Colonic mucosa (tissue), 4 donors: ENCODE measurements at regions not wholly inside any gene's neighbourhood (a gene's known extent, or its start where the extent isn't known, plus 50 kb on each side); places are given as distances from the start of the nearest gene placed in this dataset.

Experiments
- DNase-seq: peaks from one replicate; pipeline ENCODE4 v3.0.0-alpha.2; 2020
- H3K27ac ChIP-seq: fragments of 200-600 bp; one replicate; pipeline ENCODE4 v1.8.0; 2021
- H3K27me3 ChIP-seq: fragments of 200-600 bp; one replicate; pipeline ENCODE4 v1.8.0; 2021
- H3K36me3 ChIP-seq: fragments of 200-600 bp; one replicate; pipeline ENCODE4 v1.8.0; 2021
- H3K4me1 ChIP-seq: fragments of 200-600 bp; one replicate; pipeline ENCODE4 v1.8.0; 2021; ENCODE audit warnings: mild to moderate bottlenecking
- H3K4me3 ChIP-seq: fragments of 200-600 bp; one replicate; pipeline ENCODE4 v1.8.0; 2021
- H3K9ac ChIP-seq, 2 donors: one replicate each; pipeline ENCODE4 v1.7.0; 2013; ENCODE audit warnings: control low read depth in 2 of 2, low read depth in 2 of 2, low read length in 2 of 2
- H3K9me3 ChIP-seq: fragments of 200-600 bp; one replicate; pipeline ENCODE4 v1.8.0; 2021
- intact Hi-C: fragments of 100-400 bp; cut with DNase I; formaldehyde crosslinking; loops from one replicate; pipeline ENCODE4 v1.14.1; 2022
- TF ChIP-seq, protein P1 (sequence below): fragments of 200-600 bp; IDR thresholded peaks from one replicate; pipeline ENCODE4 v1.8.0; 2022; ENCODE audit warnings: antibody characterized with exemption, mild to moderate bottlenecking
- donor health status: healthy.
- donor health status: DM: no; HTN: no; CAD: no.
- donor health status: DM: no; HTN: no; CAD: no.

DNA sequence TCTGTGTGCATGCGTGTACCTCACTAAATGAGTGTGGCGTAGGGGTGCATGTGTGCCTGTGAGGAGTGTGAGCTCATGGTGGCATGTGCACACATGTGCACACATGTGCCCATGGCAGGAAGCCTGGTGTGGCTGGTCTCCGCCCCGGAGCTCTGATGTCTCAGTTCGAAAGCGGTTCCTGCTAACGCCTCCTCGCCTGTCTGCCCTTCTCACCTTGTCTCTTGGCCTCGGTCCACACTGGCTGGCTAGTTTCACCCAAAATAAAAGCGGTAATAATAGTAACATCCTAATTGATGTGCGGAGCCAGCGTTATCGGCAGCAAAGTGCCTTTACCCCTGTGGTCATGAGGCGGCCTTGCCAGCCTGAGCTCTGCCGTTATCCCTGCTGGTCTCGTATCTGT, 1190.4 kb downstream of the BRD1 start:
- TF ChIP-seq, protein P1, sequence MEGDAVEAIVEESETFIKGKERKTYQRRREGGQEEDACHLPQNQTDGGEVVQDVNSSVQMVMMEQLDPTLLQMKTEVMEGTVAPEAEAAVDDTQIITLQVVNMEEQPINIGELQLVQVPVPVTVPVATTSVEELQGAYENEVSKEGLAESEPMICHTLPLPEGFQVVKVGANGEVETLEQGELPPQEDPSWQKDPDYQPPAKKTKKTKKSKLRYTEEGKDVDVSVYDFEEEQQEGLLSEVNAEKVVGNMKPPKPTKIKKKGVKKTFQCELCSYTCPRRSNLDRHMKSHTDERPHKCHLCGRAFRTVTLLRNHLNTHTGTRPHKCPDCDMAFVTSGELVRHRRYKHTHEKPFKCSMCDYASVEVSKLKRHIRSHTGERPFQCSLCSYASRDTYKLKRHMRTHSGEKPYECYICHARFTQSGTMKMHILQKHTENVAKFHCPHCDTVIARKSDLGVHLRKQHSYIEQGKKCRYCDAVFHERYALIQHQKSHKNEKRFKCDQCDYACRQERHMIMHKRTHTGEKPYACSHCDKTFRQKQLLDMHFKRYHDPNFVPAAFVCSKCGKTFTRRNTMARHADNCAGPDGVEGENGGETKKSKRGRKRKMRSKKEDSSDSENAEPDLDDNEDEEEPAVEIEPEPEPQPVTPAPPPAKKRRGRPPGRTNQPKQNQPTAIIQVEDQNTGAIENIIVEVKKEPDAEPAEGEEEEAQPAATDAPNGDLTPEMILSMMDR = no peak
- no peaks in the 10 kb centered on the region for H3K27me3 ChIP-seq
- H3K4me3 ChIP-seq = no peak overlapping the region
- no peak overlapping the region for H3K9ac ChIP-seq
- no peaks in the 10 kb centered on the region for H3K9me3 ChIP-seq
- intact Hi-C loops = no loop called here
- no peak overlapping the region for H3K27ac ChIP-seq
- no peaks in the 10 kb centered on the region for H3K36me3 ChIP-seq
- no peaks in the 10 kb centered on the region for H3K4me1 ChIP-seq
- DNase-seq = no peak

DNA sequence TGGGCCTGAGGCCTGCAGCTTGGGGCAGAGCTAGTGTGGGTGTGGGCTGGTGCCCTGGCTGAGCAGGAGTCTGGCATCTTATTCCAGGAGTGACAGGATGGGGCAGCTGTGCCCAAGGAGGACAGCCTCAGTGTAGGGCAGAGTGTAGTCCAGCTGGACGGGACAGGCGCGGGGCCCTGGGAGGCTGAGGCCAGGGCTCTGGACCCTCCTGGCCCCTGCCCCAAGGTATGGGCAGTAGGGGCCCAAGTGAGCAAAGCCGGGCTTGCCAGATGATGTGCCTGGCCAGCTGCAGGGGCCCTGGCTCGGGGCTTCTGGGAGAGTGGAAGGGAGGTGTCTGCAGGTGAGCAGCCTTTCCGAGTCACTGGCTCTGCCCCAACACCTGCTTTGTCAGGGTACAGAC, 1190.9 kb downstream of the BRD1 start:
- TF ChIP-seq, protein P1 = no peak
- no peak for DNase-seq
- Histone ChIP-seq H3K27me3 (no peaks in the 10 kb centered on the region), H3K27ac (no peak overlapping the region), H3K36me3 (no peaks in the 10 kb centered on the region), H3K9me3 (no peaks in the 10 kb centered on the region), H3K4me1 (no peaks in the 10 kb centered on the region), H3K4me3 (no peak overlapping the region), H3K9ac (no peak overlapping the region)
- intact Hi-C loops = no loop called here

DNA sequence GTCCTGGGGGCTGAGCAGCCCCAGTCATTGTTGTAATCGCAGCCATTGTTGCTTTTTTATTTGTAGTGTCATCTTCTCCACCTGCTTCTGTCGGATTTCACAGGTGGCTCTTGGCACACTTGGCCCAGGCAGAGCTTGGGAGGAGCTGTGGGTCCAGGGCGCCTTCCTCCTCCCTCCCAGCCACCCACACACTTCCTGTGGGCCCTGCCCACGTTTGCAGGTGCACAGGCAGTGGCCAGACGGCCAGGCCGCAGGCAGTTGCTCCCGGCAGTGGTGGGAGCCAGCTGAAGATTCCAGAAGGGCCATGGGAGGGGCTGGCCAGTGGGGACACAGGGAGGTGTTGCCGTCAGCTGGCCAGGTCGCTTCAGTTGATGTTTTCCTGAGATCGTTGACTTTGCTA, 1191.9 kb downstream of the BRD1 start:
- intact Hi-C loops = no loop called here
- no peak overlapping the region for H3K4me3 ChIP-seq

DNA sequence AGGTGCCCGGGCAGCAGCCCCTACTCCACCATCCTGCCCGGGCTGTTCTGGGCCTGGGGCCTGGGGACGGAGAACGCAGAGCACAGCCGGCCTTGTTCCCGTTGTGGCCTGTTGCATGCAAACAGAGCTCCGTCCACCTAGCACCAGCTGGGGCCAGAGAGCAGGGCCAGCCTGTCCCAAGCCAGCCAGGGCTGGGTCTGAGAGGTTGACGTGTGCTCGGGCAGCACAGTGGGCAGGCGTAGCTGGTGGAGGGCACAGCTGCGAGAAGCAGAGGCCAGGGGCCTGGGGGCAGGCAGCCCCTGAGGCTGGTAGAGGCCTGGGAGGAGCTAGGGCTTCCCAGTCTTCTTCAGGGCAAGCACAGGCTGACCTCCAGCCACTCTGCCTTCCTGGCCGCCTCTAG, 1192.6 kb downstream of the BRD1 start:
- Histone ChIP-seq H3K36me3 (no peaks in the 10 kb centered on the region), H3K4me3 (no peak overlapping the region), H3K9ac (no peak overlapping the region), H3K27ac (no peak overlapping the region), H3K9me3 (no peaks in the 10 kb centered on the region), H3K4me1 (no peaks in the 10 kb centered on the region), H3K27me3 (no peaks in the 10 kb centered on the region)
- no peak for DNase-seq
- intact Hi-C loops = no loop called here
- TF ChIP-seq, protein P1 = no peak

More for the DNA sequence above, 1191.9 kb downstream of the BRD1 start:
- TF ChIP-seq, protein P1 = no peak
- H3K9me3 ChIP-seq = no peaks in the 10 kb centered on the region
- no peaks in the 10 kb centered on the region for H3K36me3 ChIP-seq
- H3K27me3 ChIP-seq = no peaks in the 10 kb centered on the region
- no peak for DNase-seq
- H3K27ac ChIP-seq = no peak overlapping the region
- H3K4me1 ChIP-seq = no peaks in the 10 kb centered on the region
- no peak overlapping the region for H3K9ac ChIP-seq

DNA sequence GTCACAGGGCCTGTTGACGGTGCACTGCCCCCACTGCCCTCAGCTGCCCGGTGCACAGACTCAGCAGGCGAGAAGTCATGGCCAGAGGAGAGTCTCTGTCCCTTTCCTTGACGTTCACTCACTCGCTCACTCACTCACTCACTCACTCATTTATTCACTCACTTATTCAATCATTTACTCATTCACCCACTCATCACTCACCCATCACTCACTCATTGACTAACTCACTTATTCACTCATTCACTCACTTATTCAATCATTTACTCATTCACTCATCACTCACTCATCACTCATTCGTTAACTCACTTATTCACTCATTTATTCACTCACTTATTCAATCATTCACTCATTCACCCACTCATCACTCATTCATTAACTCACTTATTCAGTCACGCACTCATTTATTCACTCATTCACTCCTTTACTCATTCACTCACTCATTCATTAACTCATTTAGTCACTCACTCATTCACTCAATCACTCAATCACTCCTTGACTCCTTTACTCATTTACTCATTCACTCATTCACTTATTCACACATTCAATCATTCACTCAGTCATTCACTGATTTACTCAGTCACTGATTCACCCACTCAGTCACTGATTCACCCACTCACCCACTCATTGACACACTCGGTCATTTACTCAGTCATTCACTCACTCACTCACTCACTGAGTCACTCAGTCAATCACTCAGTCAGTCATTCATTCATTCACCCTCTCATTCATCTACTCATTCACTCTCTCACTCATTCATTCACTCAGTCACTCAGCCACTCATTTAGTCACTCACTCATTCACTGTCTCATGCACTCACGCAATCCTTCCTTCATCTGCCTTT, 1193.5 kb downstream of the BRD1 start:
- Histone ChIP-seq H3K4me1 (no peaks in the 10 kb centered on the region), H3K36me3 (no peaks in the 10 kb centered on the region), H3K9ac (no peak overlapping the region), H3K27me3 (no peaks in the 10 kb centered on the region), H3K9me3 (no peaks in the 10 kb centered on the region), H3K27ac (no peak overlapping the region), H3K4me3 (no peak overlapping the region)
- TF ChIP-seq, protein P1 = no peak
- intact Hi-C loops = no loop called here
- DNase-seq = no peak
